IPS DF 6.9 (cell line): ENCODE measurements at regions not wholly inside any gene's neighbourhood (a gene's known extent, or its start where the extent isn't known, plus 50 kb on each side); places are given as distances from the start of the nearest gene placed in this dataset.

Experiments used
- DNase-seq: peaks from one replicate; pipeline ENCODE4 v3.0.0-alpha.2; 2013; ENCODE audit warnings: low read depth, low spot score
- H3K27ac ChIP-seq: one replicate; pipeline ENCODE4 v1.5.1; 2013; ENCODE audit warnings: low read length, control low read depth
- H3K27me3 ChIP-seq: 2 replicates; pipeline ENCODE4 v1.6.1; 2013; ENCODE audit warnings: mild to moderate bottlenecking, low read length; ENCODE audit not compliant: control insufficient read depth, insufficient read depth
- H3K36me3 ChIP-seq: 2 replicates; pipeline ENCODE4 v1.6.1; 2013; ENCODE audit warnings: low read length; ENCODE audit not compliant: control insufficient read depth, insufficient read depth
- H3K4me1 ChIP-seq: 2 replicates; pipeline ENCODE4 v1.6.1; 2013; ENCODE audit warnings: low read length; ENCODE audit not compliant: control insufficient read depth, insufficient read depth
- H3K4me3 ChIP-seq: 2 replicates; pipeline ENCODE4 v1.5.1; 2013; ENCODE audit warnings: mild to moderate bottlenecking, low read length
- H3K9me3 ChIP-seq: 2 replicates; pipeline ENCODE4 v1.6.1; 2013; ENCODE audit warnings: low read length, inconsistent platforms; ENCODE audit not compliant: control insufficient read depth, insufficient read depth
- WGBS: extraction: QIAGEN DNeasy Blood & Tissue Kit; methylation state at CpG from one replicate; pipeline ENCODE4 v1.1.7; 2013; ENCODE audit warnings: mixed read lengths, missing lambda C conversion rate; ENCODE audit not compliant: insufficient read length, insufficient coverage; 5-methylcytosine and 5-hydroxymethylcytosine counted together

- Histone ChIP-seq H3K4me1 (no peaks in the 10 kb centered on the region; the same call in 1 of the 2 replicates), H3K4me3 (no peak overlapping the region), H3K36me3 (no peaks in the 10 kb centered on the region), H3K27me3 (no peaks in the 10 kb centered on the region), H3K27ac (no peak overlapping the region), H3K9me3 (no peaks in the 10 kb centered on the region)
- WGBS, result no CpG with 5 or more reads among the region's 2 CpGs
- no peak for DNase-seq
Measured at GRCh38 chr1:232505884-232506283, 124.0 kb downstream of the SIPA1L2 start.

DNA sequence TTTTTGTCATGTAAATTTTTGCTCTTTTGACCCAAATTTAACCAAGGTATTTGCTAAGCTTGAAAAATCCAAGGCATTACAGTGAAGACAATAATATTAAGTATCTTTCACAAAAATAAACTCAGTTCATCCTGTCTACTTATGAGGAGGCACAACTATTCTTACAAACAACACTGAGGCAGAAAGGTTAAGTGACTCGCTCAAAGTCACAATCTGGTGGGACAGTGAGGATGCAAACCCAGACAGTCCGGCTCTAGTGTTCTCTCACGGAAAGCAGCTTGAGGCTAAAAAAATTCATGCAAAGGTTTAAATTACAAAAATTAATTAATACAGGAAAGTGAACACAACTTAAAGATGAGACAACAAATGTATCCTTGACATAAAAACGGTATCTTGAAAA is 125.3 kb downstream of the SIPA1L2 start:
- WGBS, result no CpG with 5 or more reads among the region's 4 CpGs

GRCh38 chr1:232503497-232503896 is 126.4 kb downstream of the SIPA1L2 start:
- Histone ChIP-seq H3K27me3 (no peaks in the 10 kb centered on the region), H3K36me3 (no peaks in the 10 kb centered on the region), H3K4me3 (no peak overlapping the region), H3K4me1 (no peaks in the 10 kb centered on the region; the same call in 1 of the 2 replicates), H3K27ac (no peak overlapping the region), H3K9me3 (no peaks in the 10 kb centered on the region)
- DNase-seq, result no peak
- WGBS, result no CpG with 5 or more reads among the region's 1 CpG

More for the DNA sequence above, 125.3 kb downstream of the SIPA1L2 start:
- no peaks in the 10 kb centered on the region for H3K27me3 ChIP-seq
- H3K4me1 ChIP-seq, result no peaks in the 10 kb centered on the region; the same call in 1 of the 2 replicates
- H3K36me3 ChIP-seq, result no peaks in the 10 kb centered on the region
- H3K27ac ChIP-seq, result no peak overlapping the region
- H3K9me3 ChIP-seq, result no peaks in the 10 kb centered on the region
- no peak overlapping the region for H3K4me3 ChIP-seq
- DNase-seq, result no peak

- Histone ChIP-seq H3K4me1 (no peaks in the 10 kb centered on the region; the same call in 1 of the 2 replicates), H3K27ac (no peak overlapping the region), H3K27me3 (no peaks in the 10 kb centered on the region), H3K4me3 (no peak overlapping the region), H3K36me3 (no peaks in the 10 kb centered on the region), H3K9me3 (no peaks in the 10 kb centered on the region)
- no CpG with 5 or more reads among the region's 4 CpGs for WGBS
- no peak for DNase-seq
Measured at GRCh38 chr1:232501854-232502253, 128.1 kb downstream of the SIPA1L2 start.

GRCh38 chr1:232499188-232499587 is 130.7 kb downstream of the SIPA1L2 start:
- H3K27ac ChIP-seq, result no peak overlapping the region
- H3K9me3 ChIP-seq, result no peaks in the 10 kb centered on the region
- no peaks in the 10 kb centered on the region; the same call in 1 of the 2 replicates for H3K4me1 ChIP-seq
- no peak for DNase-seq
- H3K36me3 ChIP-seq, result no peaks in the 10 kb centered on the region
- WGBS, result no CpG with 5 or more reads among the region's 4 CpGs
- no peak overlapping the region for H3K4me3 ChIP-seq
- no peaks in the 10 kb centered on the region for H3K27me3 ChIP-seq

DNA sequence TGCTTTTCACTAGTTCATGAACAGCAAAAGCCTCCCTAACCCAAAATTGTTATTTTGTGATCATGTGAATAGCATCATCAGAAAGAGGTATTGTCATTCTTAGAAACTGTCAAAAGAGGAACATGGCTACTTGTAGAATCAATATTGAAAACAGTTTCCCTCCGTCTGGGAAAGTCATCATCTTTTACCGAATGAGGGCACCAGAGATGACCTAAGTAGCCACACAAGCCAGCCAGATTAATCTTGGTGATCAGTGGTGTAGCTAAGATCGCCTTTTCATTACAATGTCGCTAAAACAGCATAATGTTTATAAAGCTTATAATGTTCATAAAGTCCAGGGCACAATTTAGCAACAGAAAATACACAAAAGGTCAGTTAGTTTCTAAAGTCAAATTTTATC is 136.1 kb downstream of the SIPA1L2 start:
- Histone ChIP-seq H3K4me3 (no peak overlapping the region), H3K36me3 (no peaks in the 10 kb centered on the region), H3K9me3 (no peaks in the 10 kb centered on the region), H3K27me3 (no peaks in the 10 kb centered on the region), H3K4me1 (no peaks in the 10 kb centered on the region; the same call in 1 of the 2 replicates), H3K27ac (no peak overlapping the region)
- no CpG with 5 or more reads among the region's 4 CpGs for WGBS
- no peak for DNase-seq

DNA sequence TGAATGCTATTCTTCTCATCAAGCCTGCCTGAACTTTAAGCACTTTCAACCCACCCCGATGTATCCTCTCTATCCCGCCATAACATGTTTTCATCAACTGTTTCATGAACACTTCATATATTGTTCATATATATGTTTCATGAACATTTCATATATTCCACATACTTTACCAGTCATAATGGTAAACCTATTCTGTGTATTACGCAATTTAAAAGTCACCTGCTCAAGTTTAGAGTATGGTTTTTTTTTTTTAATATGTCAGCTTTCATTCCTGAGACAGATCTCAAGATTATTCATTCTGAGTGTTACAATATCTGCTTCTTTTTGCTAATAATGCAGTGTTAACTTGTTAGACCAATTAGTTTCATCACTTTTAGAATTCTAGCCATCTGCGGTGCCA is 140.7 kb downstream of the SIPA1L2 start:
- no peak overlapping the region for H3K4me3 ChIP-seq
- H3K27ac ChIP-seq, result no peak overlapping the region
- no peaks in the 10 kb centered on the region; the same call in 1 of the 2 replicates for H3K4me1 ChIP-seq
- WGBS, result no CpG with 5 or more reads among the region's 4 CpGs
- H3K36me3 ChIP-seq, result no peaks in the 10 kb centered on the region
- H3K9me3 ChIP-seq, result no peaks in the 10 kb centered on the region
- H3K27me3 ChIP-seq, result no peaks in the 10 kb centered on the region
- no peak for DNase-seq

- Histone ChIP-seq H3K4me1 (no peaks in the 10 kb centered on the region; the same call in 1 of the 2 replicates), H3K36me3 (no peaks in the 10 kb centered on the region)
- no CpG with 5 or more reads among the region's 3 CpGs for WGBS
Measured at GRCh38 chr1:232487236-232487635, 142.7 kb downstream of the SIPA1L2 start.

GRCh38 chr1:232486454-232487207 is 143.3 kb downstream of the SIPA1L2 start:
- DNase-seq, result no peak

More at GRCh38 chr1:232487236-232487635, 142.7 kb downstream of the SIPA1L2 start:
- no peak overlapping the region for H3K4me3 ChIP-seq
- no peaks in the 10 kb centered on the region for H3K9me3 ChIP-seq
- H3K27ac ChIP-seq, result no peak overlapping the region
- H3K27me3 ChIP-seq, result no peaks in the 10 kb centered on the region
- DNase-seq, result no peak

DNA sequence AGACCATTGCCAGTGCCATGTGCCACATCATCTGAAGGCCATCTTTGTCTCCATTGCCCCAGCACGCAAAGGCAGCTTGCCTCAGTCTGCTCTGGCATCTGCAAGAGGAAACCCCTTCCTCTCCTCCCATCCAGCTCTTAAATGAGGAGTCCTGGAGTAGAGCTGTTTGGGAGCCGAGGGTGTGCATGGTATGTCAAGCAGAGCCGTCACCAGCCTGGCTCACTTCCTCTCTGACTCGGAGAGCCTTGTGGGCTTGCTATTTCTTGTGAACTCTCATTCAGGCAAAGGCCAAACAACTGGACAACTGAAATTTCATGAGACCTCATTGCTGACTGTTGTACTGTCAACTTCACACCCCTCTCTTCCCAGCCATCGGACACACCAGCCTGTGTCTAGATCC is 143.9 kb downstream of the SIPA1L2 start:
- H3K27me3 ChIP-seq, result no peaks in the 10 kb centered on the region
- DNase-seq, result no peak
- no peaks in the 10 kb centered on the region for H3K36me3 ChIP-seq
- H3K4me1 ChIP-seq, result no peaks in the 10 kb centered on the region
- H3K27ac ChIP-seq, result no peak overlapping the region
- no peak overlapping the region for H3K4me3 ChIP-seq
- H3K9me3 ChIP-seq, result no peaks in the 10 kb centered on the region
- no CpG with 5 or more reads among the region's 5 CpGs for WGBS

More at GRCh38 chr1:232486454-232487207, 143.3 kb downstream of the SIPA1L2 start:
- Histone ChIP-seq H3K36me3 (no peaks in the 10 kb centered on the region), H3K27me3 (no peaks in the 10 kb centered on the region), H3K4me3 (no peak overlapping the region), H3K9me3 (no peaks in the 10 kb centered on the region), H3K27ac (no peak overlapping the region), H3K4me1 (no peaks in the 10 kb centered on the region; the same call in 1 of the 2 replicates)
- no CpG with 5 or more reads among the region's 2 CpGs for WGBS

GRCh38 chr1:232484856-232485255 is 145.1 kb downstream of the SIPA1L2 start:
- no peaks in the 10 kb centered on the region for H3K27me3 ChIP-seq
- no peak for DNase-seq
- H3K4me1 ChIP-seq, result no peaks in the 10 kb centered on the region
- H3K9me3 ChIP-seq, result no peaks in the 10 kb centered on the region
- no peak overlapping the region for H3K27ac ChIP-seq
- WGBS, result no CpG with 5 or more reads among the region's 3 CpGs
- no peaks in the 10 kb centered on the region for H3K36me3 ChIP-seq
- no peak overlapping the region for H3K4me3 ChIP-seq
